ENCODE measurements at regions not wholly inside any gene's neighbourhood (a gene's known extent, or its start where the extent isn't known, plus 50 kb on each side); places are given as distances from the start of the nearest gene placed in this dataset.
"Not testable (repeated sequence)": the region's sequence is repeated elsewhere in the genome, so short reads cannot be mapped to it uniquely, and the experiment has no call there.

DNA sequence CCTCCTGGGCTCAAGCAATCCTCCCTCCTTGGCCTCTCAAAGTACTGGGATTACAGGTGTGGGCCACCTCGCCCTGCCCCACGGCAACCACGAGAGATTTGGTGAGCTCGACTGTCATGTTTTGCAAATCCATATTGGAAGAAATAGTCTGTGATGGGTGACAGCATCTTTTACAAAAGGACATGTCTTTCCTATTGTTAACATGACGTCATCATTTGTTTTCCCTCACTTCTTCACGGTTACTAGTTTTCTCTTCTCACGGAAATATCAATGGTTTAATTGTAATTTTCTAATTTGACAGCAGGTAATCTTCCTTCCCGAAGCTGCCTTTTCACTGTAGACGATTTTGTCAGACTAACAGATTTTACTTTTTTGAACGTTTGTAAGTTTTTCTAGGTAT lies 110.8 kb upstream of the GREM2 start:
- DNase-seq, result no peak

DNA sequence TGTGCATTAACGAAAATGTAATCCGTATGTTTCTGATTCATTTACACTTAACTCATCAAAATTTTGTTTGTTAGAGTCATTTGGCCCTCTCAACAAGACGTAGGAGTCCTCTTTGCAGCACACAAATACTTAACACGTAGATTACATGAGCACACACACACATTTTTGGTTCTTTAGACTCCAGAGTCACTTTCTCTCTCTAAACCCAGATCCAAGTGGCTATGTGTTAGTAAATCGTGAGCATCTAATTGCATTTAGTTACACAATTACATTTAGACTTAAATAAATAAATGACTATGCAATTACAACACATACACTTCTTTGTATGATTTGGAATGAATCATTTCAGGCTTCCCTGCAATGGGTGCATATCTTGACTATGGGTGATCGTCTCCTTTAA lies 109.0 kb upstream of the GREM2 start:
- no peak for DNase-seq

DNA sequence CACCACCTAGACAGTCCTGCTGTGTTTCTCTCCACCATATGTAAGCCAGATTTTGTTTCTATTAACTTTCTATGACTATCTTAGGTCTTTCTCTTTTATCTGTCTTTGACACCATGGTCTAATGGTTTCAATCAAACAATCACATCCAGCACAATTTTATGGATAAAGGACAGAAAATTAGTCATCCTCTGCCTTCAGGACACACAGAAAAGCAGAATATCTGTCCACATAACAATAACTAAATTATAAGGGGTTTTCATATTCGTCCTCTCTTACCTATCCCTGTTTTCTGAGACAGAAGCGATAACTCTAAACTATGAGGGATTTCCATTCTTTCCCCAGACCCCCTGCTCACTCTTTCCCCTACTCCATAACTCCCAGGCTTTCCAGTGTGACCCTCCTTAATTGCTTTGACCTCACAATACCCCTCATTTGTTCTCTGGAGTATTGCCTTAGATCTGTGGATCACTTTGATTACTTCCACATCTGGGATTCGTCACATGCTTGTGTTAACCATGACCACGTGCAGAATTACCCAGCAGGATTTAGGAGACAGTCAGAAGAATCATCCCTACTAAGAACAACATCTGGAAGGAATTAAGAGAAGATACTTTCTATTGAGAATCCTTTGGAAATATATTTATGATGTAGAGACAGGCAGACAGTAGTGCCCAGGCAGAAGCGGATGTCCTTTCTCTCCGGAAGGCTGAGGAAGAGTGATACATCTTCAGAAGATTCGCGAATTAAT lies 108.2 kb upstream of the GREM2 start:
- no peak for DNase-seq

DNA sequence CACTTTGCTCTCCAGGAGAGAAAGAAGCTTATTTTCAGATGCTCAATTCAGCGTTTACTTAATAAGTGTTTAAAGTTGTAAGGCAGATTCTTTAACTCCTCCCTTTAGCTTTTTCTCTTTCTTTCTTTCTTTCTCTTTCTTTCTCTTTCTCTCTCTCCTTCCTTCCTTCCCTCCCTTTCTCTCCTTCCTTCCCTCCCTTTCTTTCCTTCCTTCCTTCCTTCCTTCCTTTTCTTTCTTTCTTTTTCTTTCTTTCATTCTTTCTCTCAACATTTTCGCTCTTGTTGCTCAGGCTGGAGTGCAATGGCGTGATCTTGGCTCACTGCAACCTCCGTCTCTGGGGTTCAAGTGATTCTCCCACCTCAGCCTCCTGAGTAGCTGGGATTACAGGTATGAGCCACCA lies 104.6 kb upstream of the GREM2 start:
- DNase-seq, result not testable (repeated sequence)

DNA sequence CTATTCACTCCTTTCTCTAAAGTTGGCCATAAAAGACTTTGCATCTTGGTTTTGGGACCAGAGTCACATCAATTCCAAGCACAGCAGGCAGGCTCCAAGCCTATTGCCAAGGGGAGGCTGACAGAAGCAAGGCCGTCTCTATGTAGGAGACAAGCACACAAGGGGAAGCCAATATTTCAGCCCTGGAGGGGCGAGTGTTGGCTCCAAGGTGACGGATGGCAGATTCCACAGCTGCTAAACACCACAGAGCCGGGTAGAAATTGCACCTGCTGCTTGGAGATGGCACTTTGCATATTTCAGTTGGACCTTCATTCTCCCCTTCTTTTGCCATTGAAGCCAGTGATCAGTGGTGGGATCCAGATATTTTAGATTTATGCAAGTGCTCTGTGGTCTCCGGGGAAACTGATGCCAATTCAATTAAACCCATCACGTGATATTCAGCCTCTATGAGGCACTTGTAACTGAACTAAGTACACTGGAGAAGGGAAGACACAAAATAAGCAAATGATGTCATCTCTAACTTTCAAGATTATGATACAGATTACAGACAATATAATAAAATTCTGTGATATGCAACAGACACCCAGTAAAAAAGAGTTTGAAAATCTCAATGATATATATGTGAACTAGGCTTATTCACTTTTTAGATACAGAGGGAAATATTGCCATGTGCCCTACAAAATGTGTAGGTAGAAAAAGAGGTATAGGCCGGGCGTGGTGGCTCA lies 102.8 kb upstream of the GREM2 start:
- no peak for DNase-seq

DNA sequence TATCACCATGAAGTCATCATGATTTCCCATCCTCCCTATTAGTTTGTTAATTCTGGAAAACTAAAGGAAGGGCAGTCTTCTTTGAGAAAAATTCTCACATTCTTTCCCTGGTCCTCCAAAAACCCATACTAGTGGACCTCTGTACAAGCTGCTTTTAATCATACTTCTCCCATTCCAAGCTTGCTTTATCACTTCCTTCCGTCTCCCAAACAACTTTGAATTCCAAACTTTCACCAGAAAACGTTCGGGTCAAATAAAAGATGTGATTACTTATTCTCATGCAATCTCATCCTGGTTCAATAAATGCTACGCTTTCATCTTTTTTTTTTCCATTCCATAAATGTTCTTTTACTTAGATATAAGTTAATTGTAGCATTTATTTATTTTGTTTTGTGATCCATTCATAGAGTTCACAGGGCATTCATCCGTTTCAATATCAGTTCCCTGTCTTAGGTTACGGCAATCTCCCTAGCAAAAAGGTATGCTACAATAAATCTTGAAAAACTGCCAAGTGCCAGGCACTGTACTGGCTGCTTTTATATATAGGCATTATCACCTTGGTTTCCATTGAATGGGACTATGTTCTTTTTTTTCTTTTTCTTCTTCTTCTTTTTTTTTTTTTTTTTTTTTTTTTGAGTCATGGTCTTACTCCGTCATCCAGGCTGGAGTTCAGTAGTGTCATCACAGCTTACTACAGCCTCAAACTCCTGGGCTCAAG lies 100.2 kb upstream of the GREM2 start:
- no peak for DNase-seq

DNA sequence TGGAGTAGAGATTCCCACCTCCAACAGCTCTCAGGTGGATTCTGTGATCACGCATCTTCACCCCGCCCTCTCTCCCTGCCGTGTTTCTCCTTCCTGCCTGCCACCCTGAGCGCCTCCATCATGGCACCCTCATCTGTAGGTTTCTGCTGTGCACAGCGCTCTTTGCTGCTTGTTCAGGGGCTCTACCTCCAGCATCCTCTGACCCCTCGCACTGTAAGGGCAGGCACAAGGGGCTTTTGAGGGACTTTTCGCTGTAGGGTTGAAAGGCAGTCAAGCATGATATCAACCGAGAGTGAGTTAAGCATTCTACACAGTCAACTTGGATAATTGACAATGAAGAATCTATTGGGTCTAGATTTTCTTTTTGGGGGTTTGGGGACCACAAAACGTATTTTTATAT lies 99.1 kb upstream of the GREM2 start:
- DNase-seq, result no peak

DNA sequence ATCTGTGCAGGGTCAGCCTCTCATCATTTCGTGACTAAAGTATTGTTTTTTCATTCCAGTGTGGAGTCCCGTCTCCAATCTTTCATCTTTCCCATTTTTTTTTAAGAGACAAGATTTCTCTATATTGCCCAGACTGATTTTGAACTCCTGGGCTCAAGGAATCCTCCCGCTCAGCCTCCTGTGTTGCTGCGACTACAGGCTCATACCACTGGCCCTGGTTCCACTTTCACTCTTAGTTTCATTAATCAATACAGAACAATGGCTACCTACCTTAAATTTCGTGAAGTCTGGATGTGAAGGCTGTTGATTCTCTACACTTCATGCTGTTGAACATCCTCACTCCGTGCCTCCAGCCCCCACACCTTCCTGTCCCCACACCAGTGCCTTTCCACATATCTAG lies 97.7 kb upstream of the GREM2 start:
- DNase-seq, result no peak

DNA sequence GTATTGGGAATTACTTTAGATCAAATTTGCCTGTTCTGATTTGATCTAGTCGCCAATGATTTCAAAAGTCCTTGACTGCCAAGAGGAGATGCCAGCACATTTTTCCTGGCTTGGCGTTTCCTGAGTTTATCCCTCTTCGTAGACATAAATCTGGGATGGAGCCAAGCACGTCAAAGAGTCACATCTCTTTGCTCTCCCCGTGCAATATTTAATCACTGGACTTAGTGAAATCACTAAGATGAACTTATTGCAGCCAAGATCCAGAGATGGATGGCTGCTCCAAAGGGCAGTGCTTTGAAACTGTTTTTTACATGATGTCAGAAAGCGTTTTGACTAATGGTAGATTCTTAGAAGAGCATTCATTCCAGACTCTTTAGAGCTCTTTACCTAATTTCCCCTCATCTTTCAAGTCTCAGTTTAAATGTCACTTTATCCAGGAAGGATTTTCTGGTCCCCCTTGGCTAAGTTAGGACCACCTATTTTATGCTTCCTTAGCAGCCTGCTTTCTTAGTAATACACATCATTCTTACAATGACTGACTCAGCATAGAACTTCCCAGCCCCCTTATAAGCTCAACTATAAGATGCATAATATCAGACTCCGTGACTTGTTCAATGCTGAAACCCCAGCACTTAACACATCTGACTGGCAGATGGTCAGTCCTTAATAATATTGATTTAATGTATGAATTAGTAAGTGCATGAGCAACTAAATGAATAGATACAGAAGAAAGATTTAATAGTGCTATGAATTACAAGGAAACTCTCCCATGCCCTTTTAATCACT lies 94.4 kb upstream of the GREM2 start:
- peak in 1 of 56 donors; percentile 15 for DNase-seq

DNA sequence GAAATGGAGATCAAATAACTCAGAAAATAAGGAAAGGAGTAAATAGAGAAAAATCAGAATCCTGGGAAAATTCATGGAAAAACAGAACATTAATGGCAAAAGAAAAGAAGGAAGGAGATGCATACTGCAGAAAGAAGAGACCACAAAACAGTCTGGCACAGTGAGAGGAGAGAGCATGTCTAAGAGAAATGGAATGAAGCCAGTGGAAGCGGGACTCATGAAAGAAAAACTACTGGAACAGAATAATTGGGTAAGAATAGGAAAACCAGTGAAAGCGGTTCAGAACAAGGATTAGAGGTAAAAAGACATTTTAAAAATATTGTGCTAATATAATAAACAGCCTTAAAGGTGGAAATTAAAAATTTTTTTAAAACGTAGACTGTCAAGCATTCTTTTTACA lies 93.6 kb upstream of the GREM2 start:
- peak in 2 of 56 donors; percentile 1 for DNase-seq

DNA sequence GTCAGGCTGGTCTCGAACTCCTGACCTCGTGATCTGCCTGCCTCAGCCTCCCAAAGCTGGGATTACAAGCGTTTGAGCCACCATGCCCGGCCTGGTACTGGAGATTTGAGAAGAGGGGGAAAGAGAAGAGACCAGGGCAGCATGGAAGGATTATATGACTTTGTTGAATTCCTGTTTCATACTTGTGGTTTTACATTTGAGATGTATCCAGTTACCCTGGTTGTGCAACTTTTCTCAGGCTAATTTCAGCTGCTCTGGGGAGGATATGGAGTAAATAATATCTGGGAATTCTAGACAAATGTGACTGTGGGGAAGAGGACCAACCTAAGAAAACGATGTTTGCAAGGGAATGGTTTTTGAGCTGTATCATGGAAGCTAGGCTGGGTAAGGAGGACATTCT lies 89.5 kb upstream of the GREM2 start:
- DNase-seq, result no peak

DNA sequence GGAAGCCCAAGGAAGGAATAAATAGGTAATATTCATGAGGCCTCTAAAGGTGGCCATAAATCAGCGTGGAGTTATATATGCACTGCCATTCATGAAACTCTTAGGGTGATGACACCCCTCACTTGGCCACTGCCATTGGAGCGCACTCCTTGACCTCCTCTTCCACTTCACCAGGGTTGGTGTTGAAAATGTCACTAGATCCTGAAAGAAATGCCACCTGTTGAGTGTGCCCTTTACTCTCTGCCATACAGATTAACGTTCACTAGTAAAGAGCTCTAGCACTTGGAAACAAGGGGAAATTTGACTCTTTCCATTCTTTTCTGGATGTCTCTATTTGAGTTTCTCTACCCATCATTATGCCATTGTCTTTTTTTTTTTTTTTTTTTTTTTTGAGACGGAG lies 83.5 kb upstream of the GREM2 start:
- no peak for DNase-seq

DNA sequence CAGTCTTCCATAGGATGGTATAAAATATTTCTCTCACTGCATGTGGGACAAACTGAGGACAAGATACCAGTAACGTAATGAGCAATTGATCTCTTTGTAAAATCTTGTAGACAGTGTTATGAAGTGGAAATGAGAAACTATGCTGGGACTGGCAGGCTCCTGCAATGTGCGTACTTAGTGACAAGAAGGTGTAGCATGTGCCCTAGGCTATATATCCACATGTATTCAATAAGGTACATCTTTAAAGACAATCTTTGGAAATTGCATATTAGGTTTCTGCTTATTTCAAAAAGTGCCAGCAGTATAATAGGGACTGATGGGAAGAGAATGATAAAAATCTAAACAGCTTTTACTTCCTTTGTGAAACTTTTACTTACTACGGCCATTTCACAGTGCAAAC lies 81.9 kb upstream of the GREM2 start:
- DNase-seq, result no peak

DNA sequence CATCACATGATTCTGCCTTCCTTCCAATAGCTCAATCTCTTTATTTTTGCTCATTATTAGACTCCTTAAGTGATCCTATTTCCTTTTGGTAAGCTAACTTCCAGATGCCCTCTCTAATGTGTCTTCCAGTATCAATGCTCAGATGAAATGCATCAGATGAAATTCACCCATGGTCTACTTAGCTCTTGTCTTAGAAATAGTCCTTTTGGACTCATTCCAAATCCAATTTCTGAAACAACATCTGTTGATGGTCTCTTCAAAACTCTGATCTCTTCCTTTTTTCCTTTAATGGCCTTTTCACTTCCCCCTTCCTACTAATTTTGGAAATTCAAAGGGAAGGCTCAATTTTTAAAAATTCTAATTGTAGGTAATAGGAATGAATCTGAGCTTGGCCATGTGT lies 81.1 kb upstream of the GREM2 start:
- no peak for DNase-seq

DNA sequence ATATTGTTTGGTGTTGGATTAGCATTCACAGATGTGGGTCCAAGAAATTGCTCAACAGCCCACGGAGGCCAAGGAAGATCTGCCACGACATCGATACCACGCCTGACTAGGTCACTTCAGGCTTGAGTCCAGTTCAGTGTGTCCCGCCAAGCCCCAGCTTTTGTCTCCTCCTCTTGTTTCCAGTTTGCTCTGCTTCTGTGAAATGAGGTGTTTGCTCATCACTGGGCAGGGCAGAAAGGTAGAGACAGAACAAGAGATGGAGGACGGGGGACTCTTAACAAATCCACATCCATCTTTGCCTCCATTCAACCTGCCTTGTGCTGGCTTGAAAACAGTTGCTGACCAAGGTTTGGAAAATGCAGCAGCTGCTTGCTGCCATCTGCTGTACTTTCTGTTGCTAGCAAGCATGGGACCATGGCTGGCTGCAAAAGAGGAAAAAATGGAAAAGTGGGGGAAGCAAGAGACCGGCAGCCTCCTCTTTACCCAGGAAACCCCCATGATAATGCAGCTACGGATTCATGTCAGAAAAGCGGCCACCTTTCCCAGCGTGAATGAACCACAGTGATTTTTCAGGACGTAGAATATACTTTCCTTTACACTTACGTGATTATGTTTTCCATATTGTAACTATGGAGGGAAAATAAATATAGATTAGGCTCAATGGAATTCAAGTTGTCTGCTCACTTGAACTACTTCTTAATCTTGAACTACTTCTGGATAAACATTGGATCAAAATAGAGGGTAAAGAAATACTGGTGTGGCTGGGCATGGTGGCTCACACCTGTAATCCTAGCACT lies 80.2 kb upstream of the GREM2 start:
- peak in 36 of 56 donors; percentile 1 to 64 (median 9) for DNase-seq

DNA sequence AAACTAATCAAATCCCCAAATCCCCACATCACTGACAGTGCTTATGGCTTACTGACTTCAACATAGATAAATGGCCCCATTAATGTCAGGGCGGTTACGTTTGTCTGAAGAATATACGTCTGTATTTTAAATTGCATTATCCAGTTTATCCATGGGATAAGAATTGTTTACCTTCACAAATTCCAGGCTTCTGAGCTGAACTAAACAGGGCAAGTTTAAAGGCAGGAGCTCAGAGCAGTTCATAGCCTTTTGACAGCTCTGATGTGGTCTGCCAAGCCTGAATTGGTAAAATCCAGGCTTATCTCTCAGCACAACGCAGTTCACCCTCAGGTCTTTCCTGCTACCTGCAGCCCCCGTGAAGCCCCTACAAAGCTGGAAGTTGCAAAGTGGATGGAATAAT lies 79.5 kb upstream of the GREM2 start:
- DNase-seq, result no peak

DNA sequence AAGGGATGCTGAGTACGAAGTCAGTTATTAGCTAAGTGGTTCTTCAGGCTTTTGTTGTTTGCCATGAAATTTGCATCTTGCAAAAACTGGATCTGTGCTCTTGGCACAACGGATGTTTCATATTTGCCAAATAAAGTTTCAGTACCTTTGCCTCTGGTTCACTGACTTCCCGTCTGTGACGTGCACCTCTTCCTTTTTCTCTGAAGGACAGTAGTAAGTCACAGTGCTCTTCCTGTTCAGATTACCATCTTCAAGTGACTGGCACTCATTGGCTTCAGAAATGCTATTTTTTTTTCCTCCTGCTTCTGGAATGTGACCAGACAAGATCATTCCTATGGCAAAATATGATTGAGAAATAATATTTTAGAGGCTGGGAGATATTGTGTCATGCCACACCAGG lies 75.9 kb upstream of the GREM2 start:
- no peak for DNase-seq

DNA sequence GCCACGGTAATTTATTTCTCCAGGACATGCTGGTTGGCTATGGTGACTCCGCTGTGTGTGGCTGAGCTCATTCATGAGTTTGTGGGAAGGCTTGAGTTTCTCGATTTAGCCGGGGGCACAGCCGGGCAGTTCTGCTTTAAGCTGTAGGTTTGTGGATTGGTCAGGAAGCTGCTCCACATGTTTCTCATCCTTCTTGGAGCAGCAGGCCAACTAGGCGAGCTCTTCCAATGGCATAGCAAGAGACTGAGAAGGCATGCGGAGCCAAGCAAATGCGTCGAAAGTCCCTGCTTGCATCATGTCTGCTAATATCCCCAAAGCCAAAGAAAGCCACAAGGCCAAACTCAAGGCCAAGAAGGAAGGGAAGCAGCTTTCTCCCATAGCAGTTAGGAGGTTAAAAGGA lies 71.6 kb upstream of the GREM2 start:
- DNase-seq, result no peak

DNA sequence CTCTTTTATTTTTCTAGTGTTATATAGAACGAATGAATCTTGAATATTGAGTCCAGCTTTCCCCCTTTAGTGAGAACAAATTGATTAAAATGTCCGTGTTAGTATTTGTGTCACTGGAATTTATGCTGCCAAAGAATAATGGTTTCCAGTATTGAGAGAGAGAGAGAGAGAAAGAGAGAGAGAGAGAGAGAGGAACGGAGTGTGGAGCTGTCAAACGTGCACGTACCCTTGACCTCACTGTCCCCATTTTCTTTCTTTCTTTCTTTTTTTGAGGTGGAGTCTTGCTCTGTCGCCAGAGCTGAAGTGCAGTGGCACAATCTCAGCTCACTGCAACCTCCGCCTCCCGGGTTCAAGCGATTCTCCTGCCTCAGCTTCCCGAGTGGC lies 70.9 kb upstream of the GREM2 start:
- DNase-seq, result no peak

DNA sequence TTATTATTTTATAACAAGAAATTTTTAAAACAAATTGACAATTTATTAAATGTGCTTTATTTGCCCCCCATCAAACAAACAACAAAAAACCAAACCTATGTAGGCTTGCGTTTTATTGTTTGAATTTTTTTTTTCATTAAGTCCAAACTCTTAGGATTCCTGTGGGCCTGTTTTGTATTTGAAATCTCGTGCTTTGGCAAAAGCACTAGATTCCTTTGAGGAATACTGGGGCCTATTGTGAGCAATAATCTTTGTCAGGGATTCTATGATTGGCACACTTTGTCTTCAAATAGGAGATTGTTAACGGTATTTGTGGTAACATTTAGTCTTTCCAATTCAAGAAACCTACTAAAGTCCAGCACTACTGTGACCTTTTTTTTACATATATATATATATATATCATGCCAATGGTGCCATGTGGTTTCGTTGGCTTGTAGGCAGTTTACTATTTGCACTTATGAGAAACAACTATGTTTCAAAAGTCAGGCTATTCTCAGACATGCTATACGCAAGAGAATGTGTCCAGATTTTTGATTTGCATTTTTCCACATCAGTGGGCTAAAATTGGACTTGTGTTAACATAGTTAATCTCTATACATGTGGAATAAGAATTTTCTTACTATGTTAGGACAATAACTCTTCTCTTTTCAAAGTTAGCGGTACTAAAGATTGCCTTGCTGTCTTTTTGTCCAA lies 70.4 kb upstream of the GREM2 start:
- DNase-seq, result no peak
